Nephron (organoid): ENCODE measurements at regions not wholly inside any gene's neighbourhood (a gene's known extent, or its start where the extent isn't known, plus 50 kb on each side); places are given as distances from the start of the nearest gene placed in this dataset.

Experiments used
- H3K27ac Mint-ChIP-seq, 3 experiments: 2 replicates each; pipeline ENCODE4 v1.8.0; 2020; ENCODE audit warnings: mixed read lengths in 3 of 3, mild to moderate bottlenecking in 2 of 3, moderate library complexity in 1 of 3
- H3K27me3 Mint-ChIP-seq: 2 replicates; pipeline ENCODE4 v1.8.0; 2021; ENCODE audit warnings: low read depth, mild to moderate bottlenecking, moderate library complexity, mixed read lengths
- H3K36me3 Mint-ChIP-seq: 2 replicates; pipeline ENCODE4 v1.8.0; 2020; ENCODE audit warnings: low read depth, mixed read lengths
- H3K4me1 Mint-ChIP-seq: 2 replicates; pipeline ENCODE4 v1.8.0; 2020; ENCODE audit warnings: mixed read lengths
- H3K4me3 Mint-ChIP-seq, 3 experiments: 2 replicates each; pipeline ENCODE4 v1.8.0; 2020; ENCODE audit warnings: mild to moderate bottlenecking in 3 of 3, mixed read lengths in 3 of 3, moderate library complexity in 2 of 3
- H3K9me3 Mint-ChIP-seq: 2 replicates; pipeline ENCODE4 v1.8.0; 2020; ENCODE audit warnings: mixed read lengths
- CTCF ChIP-seq, 3 experiments: fragments of 200-600 bp; sonication (generic); IDR thresholded peaks; one replicate each; pipeline ENCODE4 v1.5.0; 2021; ENCODE audit warnings: antibody characterized with exemption in 3 of 3; ENCODE audit not compliant: unreplicated experiment in 3 of 3

- Mint-ChIP-seq H3K36me3 (no peaks in the 10 kb centered on the region), H3K27me3 (no peaks in the 10 kb centered on the region), H3K9me3 (no peaks in the 10 kb centered on the region), H3K4me3 (no peak overlapping the region), H3K27ac (peak overlapping the region in 1 of 3 experiments; percentile 46), H3K4me1 (peaks cover 27% of the 10 kb centered on the region)
- peak; percentile 15 to 21 (median 18) for TF ChIP-seq CTCF (IDR thresholded peaks at IDR 0.05; ENCODE audit: unreplicated experiment in 3 of 3)
These were observed 520.7 kb upstream of the NBEA start for GRCh38 chr13:34421347-34421719.

DNA sequence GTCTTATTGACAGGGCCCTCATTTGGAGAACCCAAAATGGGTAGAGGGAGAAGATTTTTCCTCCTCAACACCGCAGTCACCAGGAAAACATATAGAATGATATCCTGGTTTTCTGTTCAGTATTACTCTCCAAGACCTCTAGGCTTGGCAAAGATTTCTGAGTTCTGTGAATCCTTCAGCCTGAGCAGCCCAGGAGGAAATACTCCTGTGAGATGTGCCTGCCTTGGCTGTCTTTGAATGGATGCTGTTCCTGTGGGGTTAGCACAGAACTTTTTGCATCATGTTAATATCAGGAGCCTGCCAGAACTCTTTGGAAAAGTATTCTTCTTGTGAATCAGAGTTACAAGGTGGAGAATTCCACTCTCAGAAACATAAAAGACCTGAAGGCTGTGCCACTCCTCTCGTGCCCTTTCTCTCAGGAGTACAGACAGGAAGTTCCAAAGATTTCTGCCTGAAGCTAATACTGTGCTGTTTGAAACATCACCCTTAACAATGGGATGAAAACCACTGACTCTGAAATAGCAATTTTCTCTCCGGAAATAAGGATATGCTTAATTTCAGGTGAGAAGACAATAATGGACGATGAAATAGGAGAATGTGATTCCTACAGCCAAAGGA is 520.1 kb upstream of the NBEA start:
- Mint-ChIP-seq H3K27ac (peak overlapping the region in 1 of 3 experiments; percentile 46), H3K36me3 (no peaks in the 10 kb centered on the region), H3K4me3 (no peak overlapping the region), H3K27me3 (no peaks in the 10 kb centered on the region), H3K4me1 (peaks cover 25% of the 10 kb centered on the region), H3K9me3 (no peaks in the 10 kb centered on the region)
- no peak for TF ChIP-seq CTCF (IDR thresholded peaks at IDR 0.05; ENCODE audit: unreplicated experiment in 3 of 3)

- no peak overlapping the region for H3K27ac Mint-ChIP-seq
- no peaks in the 10 kb centered on the region for H3K36me3 Mint-ChIP-seq
- no peak for TF ChIP-seq CTCF (IDR thresholded peaks at IDR 0.05; ENCODE audit: unreplicated experiment in 3 of 3)
- peaks cover 23% of the 10 kb centered on the region for H3K4me1 Mint-ChIP-seq
- no peaks in the 10 kb centered on the region for H3K27me3 Mint-ChIP-seq
- H3K9me3 Mint-ChIP-seq, result no peaks in the 10 kb centered on the region
- H3K4me3 Mint-ChIP-seq, result no peak overlapping the region
These were observed 519.1 kb upstream of the NBEA start for GRCh38 chr13:34422956-34423355.

- no peaks in the 10 kb centered on the region for H3K36me3 Mint-ChIP-seq
- peaks cover 20% of the 10 kb centered on the region for H3K4me1 Mint-ChIP-seq
- no peak overlapping the region for H3K4me3 Mint-ChIP-seq
- H3K27ac Mint-ChIP-seq, result no peak overlapping the region
- TF ChIP-seq CTCF (IDR thresholded peaks at IDR 0.05; ENCODE audit: unreplicated experiment in 3 of 3), result no peak
- no peaks in the 10 kb centered on the region for H3K27me3 Mint-ChIP-seq
- H3K9me3 Mint-ChIP-seq, result no peaks in the 10 kb centered on the region
These were observed 516.6 kb upstream of the NBEA start for GRCh38 chr13:34425327-34425949.

- TF ChIP-seq CTCF (IDR thresholded peaks at IDR 0.05; ENCODE audit: unreplicated experiment in 3 of 3), result no peak
- Mint-ChIP-seq H3K27me3 (no peaks in the 10 kb centered on the region), H3K9me3 (no peaks in the 10 kb centered on the region), H3K4me3 (no peak overlapping the region), H3K27ac (peak overlapping the region; percentile 3 to 46 (median 13)), H3K4me1 (peaks cover 22% of the 10 kb centered on the region), H3K36me3 (no peaks in the 10 kb centered on the region)
These were observed 513.2 kb upstream of the NBEA start for GRCh38 chr13:34428911-34429310.

DNA sequence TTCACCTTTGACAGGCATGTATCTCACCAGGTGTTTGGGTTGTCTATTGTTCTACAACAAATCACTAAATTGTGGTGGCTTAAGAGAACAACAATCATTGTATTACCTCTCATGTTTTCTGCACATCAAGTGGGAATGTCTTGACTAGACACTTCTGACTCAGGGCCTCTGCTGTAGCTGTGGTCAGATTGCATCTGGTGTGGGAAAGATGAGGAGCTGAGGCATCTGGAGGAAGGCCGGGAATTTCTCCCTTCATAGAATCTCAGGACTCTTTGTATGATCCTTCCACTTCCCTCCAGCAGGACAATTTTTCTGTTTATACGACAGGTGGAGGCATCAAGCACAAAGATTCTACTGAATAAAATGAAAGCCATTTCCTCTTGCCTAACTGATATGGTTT is 511.8 kb upstream of the NBEA start:
- no peak for TF ChIP-seq CTCF (IDR thresholded peaks at IDR 0.05; ENCODE audit: unreplicated experiment in 3 of 3)
- H3K9me3 Mint-ChIP-seq, result no peaks in the 10 kb centered on the region
- H3K27ac Mint-ChIP-seq, result peak overlapping the region in 1 of 3 experiments; percentile 23
- no peak overlapping the region for H3K4me3 Mint-ChIP-seq
- H3K4me1 Mint-ChIP-seq, result peaks cover 22% of the 10 kb centered on the region
- H3K36me3 Mint-ChIP-seq, result no peaks in the 10 kb centered on the region
- H3K27me3 Mint-ChIP-seq, result no peaks in the 10 kb centered on the region
